ENCODE measurements at regions not wholly inside any gene's neighbourhood (a gene's known extent, or its start where the extent isn't known, plus 50 kb on each side); places are given as distances from the start of the nearest gene placed in this dataset.

GRCh38 chr9:17963498-17963897 lies 384.6 kb downstream of the SH3GL2 start:
- no peaks in the 10 kb centered on the region for H3K36me3 Mint-ChIP-seq
- no peak overlapping the region for H3K4me3 Mint-ChIP-seq
- no peak overlapping the region for H3K27ac Mint-ChIP-seq
- H3K9me3 Mint-ChIP-seq (ENCODE audit: low read depth) = peaks cover 3% of the 10 kb centered on the region
- CTCF ChIA-PET = no interaction called here
- no peak for ATAC-seq
- H3K27me3 Mint-ChIP-seq = no peaks in the 10 kb centered on the region
- no peak for DNase-seq
- H3K4me1 Mint-ChIP-seq = no peaks in the 10 kb centered on the region

GRCh38 chr9:17967731-17968130 lies 388.9 kb downstream of the SH3GL2 start:
- DNase-seq (no peak), ATAC-seq (no peak)
- CTCF ChIA-PET = no interaction called here
- Mint-ChIP-seq H3K9me3 (ENCODE audit: low read depth) (no peaks in the 10 kb centered on the region), H3K4me1 (no peaks in the 10 kb centered on the region), H3K4me3 (no peak overlapping the region), H3K27me3 (no peaks in the 10 kb centered on the region), H3K36me3 (no peaks in the 10 kb centered on the region), H3K27ac (no peak overlapping the region)

- Mint-ChIP-seq H3K4me3 (no peak overlapping the region), H3K36me3 (no peaks in the 10 kb centered on the region), H3K9me3 (ENCODE audit: low read depth) (no peaks in the 10 kb centered on the region), H3K27me3 (no peaks in the 10 kb centered on the region), H3K4me1 (no peaks in the 10 kb centered on the region), H3K27ac (no peak overlapping the region)
- DNase-seq (no peak), ATAC-seq (no peak)
- CTCF ChIA-PET = no interaction called here
Measured at GRCh38 chr9:17969232-17969631, 390.4 kb downstream of the SH3GL2 start.

- no peaks in the 10 kb centered on the region for H3K4me1 Mint-ChIP-seq
- CTCF ChIA-PET = no interaction called here
Measured at GRCh38 chr9:17970277-17970676, 391.4 kb downstream of the SH3GL2 start.

GRCh38 chr9:17978773-17979172 lies 399.9 kb downstream of the SH3GL2 start:
- no peaks in the 10 kb centered on the region for H3K27me3 Mint-ChIP-seq

More at GRCh38 chr9:17970277-17970676, 391.4 kb downstream of the SH3GL2 start:
- Mint-ChIP-seq H3K27me3 (no peaks in the 10 kb centered on the region), H3K4me3 (no peak overlapping the region), H3K9me3 (ENCODE audit: low read depth) (peaks cover 3% of the 10 kb centered on the region), H3K27ac (no peak overlapping the region), H3K36me3 (no peaks in the 10 kb centered on the region)
- ATAC-seq (no peak), DNase-seq (no peak)

GRCh38 chr9:17986595-17986994 lies 407.7 kb downstream of the SH3GL2 start:
- no peak for DNase-seq
- no peak overlapping the region for H3K27ac Mint-ChIP-seq
- ATAC-seq = no peak
- CTCF ChIA-PET = no interaction called here
- no peak overlapping the region for H3K4me3 Mint-ChIP-seq
- no peaks in the 10 kb centered on the region for H3K27me3 Mint-ChIP-seq
- no peaks in the 10 kb centered on the region for H3K9me3 Mint-ChIP-seq (ENCODE audit: low read depth)
- H3K36me3 Mint-ChIP-seq = no peaks in the 10 kb centered on the region
- no peaks in the 10 kb centered on the region for H3K4me1 Mint-ChIP-seq

More at GRCh38 chr9:17978773-17979172, 399.9 kb downstream of the SH3GL2 start:
- DNase-seq (no peak), ATAC-seq (no peak)
- CTCF ChIA-PET = no interaction called here
- Mint-ChIP-seq H3K9me3 (ENCODE audit: low read depth) (peaks cover 12% of the 10 kb centered on the region), H3K27ac (no peak overlapping the region), H3K36me3 (no peaks in the 10 kb centered on the region), H3K4me3 (no peak overlapping the region), H3K4me1 (no peaks in the 10 kb centered on the region)

GRCh38 chr9:17987189-17987588 lies 408.3 kb downstream of the SH3GL2 start:
- CTCF ChIA-PET = no interaction called here
- H3K36me3 Mint-ChIP-seq = no peaks in the 10 kb centered on the region
- H3K4me3 Mint-ChIP-seq = no peak overlapping the region
- no peaks in the 10 kb centered on the region for H3K9me3 Mint-ChIP-seq (ENCODE audit: low read depth)
- no peaks in the 10 kb centered on the region for H3K4me1 Mint-ChIP-seq
- no peak overlapping the region for H3K27ac Mint-ChIP-seq
- DNase-seq = no peak
- no peak for ATAC-seq
- H3K27me3 Mint-ChIP-seq = no peaks in the 10 kb centered on the region

GRCh38 chr9:17988489-17988888 lies 409.6 kb downstream of the SH3GL2 start:
- DNase-seq = no peak
- Mint-ChIP-seq H3K4me3 (no peak overlapping the region), H3K27me3 (no peaks in the 10 kb centered on the region), H3K4me1 (no peaks in the 10 kb centered on the region), H3K27ac (no peak overlapping the region), H3K36me3 (no peaks in the 10 kb centered on the region), H3K9me3 (ENCODE audit: low read depth) (peaks cover 2% of the 10 kb centered on the region)
- no peak for ATAC-seq
- CTCF ChIA-PET = interaction anchor here (1.0 kb wide), 1 partner anchor 177 kb away, joined by 3 read pairs; no protein-coding TSS in a partner anchor

- Mint-ChIP-seq H3K27ac (no peak overlapping the region), H3K4me3 (no peak overlapping the region), H3K4me1 (no peaks in the 10 kb centered on the region), H3K27me3 (no peaks in the 10 kb centered on the region), H3K36me3 (no peaks in the 10 kb centered on the region), H3K9me3 (ENCODE audit: low read depth) (peaks cover 2% of the 10 kb centered on the region)
- CTCF ChIA-PET = no interaction called here
- DNase-seq = no peak
- ATAC-seq = no peak
Measured at GRCh38 chr9:17990602-17991001, 411.7 kb downstream of the SH3GL2 start.

- Mint-ChIP-seq H3K27me3 (no peaks in the 10 kb centered on the region), H3K4me3 (no peak overlapping the region), H3K36me3 (no peaks in the 10 kb centered on the region), H3K9me3 (ENCODE audit: low read depth) (peaks cover 2% of the 10 kb centered on the region), H3K4me1 (no peaks in the 10 kb centered on the region), H3K27ac (no peak overlapping the region)
- ATAC-seq = no peak
- no peak for DNase-seq
- CTCF ChIA-PET = no interaction called here
Measured at GRCh38 chr9:17993024-17993423, 414.2 kb downstream of the SH3GL2 start.

- Mint-ChIP-seq H3K4me3 (no peak overlapping the region), H3K9me3 (ENCODE audit: low read depth) (peaks cover 2% of the 10 kb centered on the region), H3K27me3 (no peaks in the 10 kb centered on the region), H3K27ac (no peak overlapping the region), H3K4me1 (no peaks in the 10 kb centered on the region), H3K36me3 (no peaks in the 10 kb centered on the region)
- CTCF ChIA-PET = no interaction called here
- DNase-seq (no peak), ATAC-seq (no peak)
Measured at GRCh38 chr9:17994695-17995425, 416.0 kb downstream of the SH3GL2 start.

- H3K27ac Mint-ChIP-seq = no peak overlapping the region
- peaks cover 2% of the 10 kb centered on the region for H3K9me3 Mint-ChIP-seq (ENCODE audit: low read depth)
Measured at GRCh38 chr9:17996728-17997127, 417.9 kb downstream of the SH3GL2 start.

GRCh38 chr9:18002718-18003438 lies 424.0 kb downstream of the SH3GL2 start:
- no peak overlapping the region for H3K27ac Mint-ChIP-seq
- CTCF ChIA-PET = no interaction called here

More at GRCh38 chr9:17996728-17997127, 417.9 kb downstream of the SH3GL2 start:
- H3K4me1 Mint-ChIP-seq = no peaks in the 10 kb centered on the region
- no peak overlapping the region for H3K4me3 Mint-ChIP-seq
- H3K36me3 Mint-ChIP-seq = no peaks in the 10 kb centered on the region
- CTCF ChIA-PET = no interaction called here
- DNase-seq (no peak), ATAC-seq (no peak)
- no peaks in the 10 kb centered on the region for H3K27me3 Mint-ChIP-seq

GRCh38 chr9:18006591-18006990 lies 427.7 kb downstream of the SH3GL2 start:
- no peak overlapping the region for H3K27ac Mint-ChIP-seq
- ATAC-seq (no peak), DNase-seq (no peak)
- CTCF ChIA-PET = no interaction called here
- H3K4me1 Mint-ChIP-seq = no peaks in the 10 kb centered on the region
- no peaks in the 10 kb centered on the region for H3K9me3 Mint-ChIP-seq (ENCODE audit: low read depth)
- H3K27me3 Mint-ChIP-seq = no peaks in the 10 kb centered on the region
- H3K4me3 Mint-ChIP-seq = no peak overlapping the region
- H3K36me3 Mint-ChIP-seq = no peaks in the 10 kb centered on the region

More at GRCh38 chr9:18002718-18003438, 424.0 kb downstream of the SH3GL2 start:
- Mint-ChIP-seq H3K9me3 (ENCODE audit: low read depth) (no peaks in the 10 kb centered on the region), H3K4me1 (no peaks in the 10 kb centered on the region), H3K27me3 (no peaks in the 10 kb centered on the region), H3K4me3 (no peak overlapping the region), H3K36me3 (no peaks in the 10 kb centered on the region)
- DNase-seq = no peak
- ATAC-seq = no peak
